ENCODE measurements at regions not wholly inside any gene's neighbourhood (a gene's known extent, or its start where the extent isn't known, plus 50 kb on each side); places are given as distances from the start of the nearest gene placed in this dataset.

- TF ChIP-seq POLR2A (IDR thresholded peaks at IDR 0.05) (no peak), CTCF (IDR thresholded peaks at IDR 0.05) (no peak), POLR2AphosphoS5 (IDR thresholded peaks at IDR 0.05) (no peak), EP300 (IDR thresholded peaks at IDR 0.05; ENCODE audit: low read depth) (no peak)
Observed at GRCh38 chr2:133936601-133937000, 317.3 kb upstream of the MGAT5 start.
